ENCODE measurements at regions not wholly inside any gene's neighbourhood (a gene's known extent, or its start where the extent isn't known, plus 50 kb on each side); places are given as distances from the start of the nearest gene placed in this dataset.

DNA sequence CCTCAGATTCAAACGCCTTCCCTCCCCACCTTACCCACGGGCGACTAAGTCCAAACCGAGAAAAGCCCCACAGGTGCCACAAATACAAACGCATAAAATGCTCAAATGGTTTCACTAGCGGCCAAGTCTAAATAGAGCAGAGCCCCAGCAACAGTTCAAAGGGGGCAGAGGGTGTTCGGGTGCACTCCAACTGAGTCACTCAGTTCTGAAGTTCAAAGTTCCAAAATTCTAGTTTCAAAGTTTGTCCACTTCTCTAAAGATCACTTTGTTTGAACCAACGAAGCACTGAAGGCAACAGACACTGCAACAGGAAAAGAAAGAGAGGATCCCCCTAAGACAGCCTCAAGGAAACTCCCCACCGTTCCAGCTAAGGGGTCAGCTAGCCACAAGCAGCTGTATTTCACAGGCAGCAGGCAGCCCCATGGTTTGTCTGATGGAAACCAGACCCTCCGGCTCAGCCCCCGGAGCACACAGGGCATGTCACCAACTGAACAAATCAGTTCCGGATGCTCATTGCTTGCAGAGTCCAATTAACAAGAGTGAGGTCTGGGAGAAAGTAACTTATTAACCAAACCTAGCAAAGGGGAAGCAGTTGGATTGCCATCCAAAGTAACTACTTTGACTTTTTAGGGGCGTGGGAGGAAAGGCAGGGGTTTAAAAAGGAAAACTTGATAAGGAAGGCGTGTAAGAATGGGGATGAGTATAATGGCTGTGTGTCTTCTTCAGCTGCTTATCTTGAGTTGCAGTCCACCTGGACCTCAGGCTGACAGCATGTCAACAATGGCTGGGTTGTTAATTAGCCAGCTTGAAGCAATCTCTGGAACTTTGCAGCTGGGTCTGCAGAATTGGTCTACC lies 1423.9 kb upstream of the PRMT6 start (continued):
- TF ChIP-seq CTCF (CRISPR knock-in tag; IDR thresholded peaks at IDR 0.05) (no peak), MZF1 (CRISPR knock-in tag; IDR thresholded peaks at IDR 0.05; ENCODE audit: borderline replicate concordance) (no peak), ZNF160 (CRISPR knock-in tag; IDR thresholded peaks at IDR 0.05) (no peak), NFAT5 (CRISPR knock-in tag; IDR thresholded peaks at IDR 0.05) (no peak), ZNF550 (CRISPR knock-in tag; IDR thresholded peaks at IDR 0.05; ENCODE audit: borderline replicate concordance) (no peak), AGO1 (IDR thresholded peaks at IDR 0.05; ENCODE audit: low read depth, low read length, poor library complexity, severe bottlenecking) (no peak), SCMH1 (CRISPR knock-in tag; IDR thresholded peaks at IDR 0.05; ENCODE audit: borderline replicate concordance) (no peak), TCF7L2 (IDR thresholded peaks at IDR 0.05; ENCODE audit: low read depth, low read length) (no peak), AKAP8 (CRISPR knock-in tag; IDR thresholded peaks at IDR 0.05) (no peak), ZNF614 (CRISPR knock-in tag; IDR thresholded peaks at IDR 0.05; ENCODE audit: borderline replicate concordance) (peak; percentile 90), THAP8 (CRISPR knock-in tag; IDR thresholded peaks at IDR 0.05; ENCODE audit: borderline replicate concordance) (no peak), ZNF34 (CRISPR knock-in tag; IDR thresholded peaks at IDR 0.05; ENCODE audit: borderline replicate concordance) (no peak), MED1 (CRISPR knock-in tag; IDR thresholded peaks at IDR 0.05) (peak; percentile 67), ZNF225 (CRISPR knock-in tag; IDR thresholded peaks at IDR 0.05) (no peak), STAT5B (CRISPR knock-in tag; IDR thresholded peaks at IDR 0.05) (no peak)
- TF ChIP-seq, protein P1, sequence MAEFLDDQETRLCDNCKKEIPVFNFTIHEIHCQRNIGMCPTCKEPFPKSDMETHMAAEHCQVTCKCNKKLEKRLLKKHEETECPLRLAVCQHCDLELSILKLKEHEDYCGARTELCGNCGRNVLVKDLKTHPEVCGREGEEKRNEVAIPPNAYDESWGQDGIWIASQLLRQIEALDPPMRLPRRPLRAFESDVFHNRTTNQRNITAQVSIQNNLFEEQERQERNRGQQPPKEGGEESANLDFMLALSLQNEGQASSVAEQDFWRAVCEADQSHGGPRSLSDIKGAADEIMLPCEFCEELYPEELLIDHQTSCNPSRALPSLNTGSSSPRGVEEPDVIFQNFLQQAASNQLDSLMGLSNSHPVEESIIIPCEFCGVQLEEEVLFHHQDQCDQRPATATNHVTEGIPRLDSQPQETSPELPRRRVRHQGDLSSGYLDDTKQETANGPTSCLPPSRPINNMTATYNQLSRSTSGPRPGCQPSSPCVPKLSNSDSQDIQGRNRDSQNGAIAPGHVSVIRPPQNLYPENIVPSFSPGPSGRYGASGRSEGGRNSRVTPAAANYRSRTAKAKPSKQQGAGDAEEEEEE (CRISPR knock-in tag; IDR thresholded peaks at IDR 0.05; ENCODE audit: borderline replicate concordance), result no peak
- TF ChIP-seq, protein P2, sequence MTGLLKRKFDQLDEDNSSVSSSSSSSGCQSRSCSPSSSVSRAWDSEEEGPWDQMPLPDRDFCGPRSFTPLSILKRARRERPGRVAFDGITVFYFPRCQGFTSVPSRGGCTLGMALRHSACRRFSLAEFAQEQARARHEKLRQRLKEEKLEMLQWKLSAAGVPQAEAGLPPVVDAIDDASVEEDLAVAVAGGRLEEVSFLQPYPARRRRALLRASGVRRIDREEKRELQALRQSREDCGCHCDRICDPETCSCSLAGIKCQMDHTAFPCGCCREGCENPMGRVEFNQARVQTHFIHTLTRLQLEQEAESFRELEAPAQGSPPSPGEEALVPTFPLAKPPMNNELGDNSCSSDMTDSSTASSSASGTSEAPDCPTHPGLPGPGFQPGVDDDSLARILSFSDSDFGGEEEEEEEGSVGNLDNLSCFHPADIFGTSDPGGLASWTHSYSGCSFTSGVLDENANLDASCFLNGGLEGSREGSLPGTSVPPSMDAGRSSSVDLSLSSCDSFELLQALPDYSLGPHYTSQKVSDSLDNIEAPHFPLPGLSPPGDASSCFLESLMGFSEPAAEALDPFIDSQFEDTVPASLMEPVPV (CRISPR knock-in tag; IDR thresholded peaks at IDR 0.05), result no peak
